ENCODE measurements at regions not wholly inside any gene's neighbourhood (a gene's known extent, or its start where the extent isn't known, plus 50 kb on each side); places are given as distances from the start of the nearest gene placed in this dataset.
"Not testable (repeated sequence)": the region's sequence is repeated elsewhere in the genome, so short reads cannot be mapped to it uniquely, and the experiment has no call there.

- no peak for DNase-seq (ENCODE audit: low spot score)
These were observed 214.9 kb downstream of the KCNRG start for GRCh38 chr13:50229960-50230661.

- DNase-seq (ENCODE audit: low spot score) = no peak
These were observed 215.4 kb downstream of the KCNRG start for GRCh38 chr13:50230662-50230978.

GRCh38 chr13:50233574-50233973 lies 218.3 kb downstream of the KCNRG start:
- DNase-seq (ENCODE audit: low spot score) = not testable (repeated sequence)

- DNase-seq (ENCODE audit: low spot score) = no peak
These were observed 220.5 kb downstream of the KCNRG start for GRCh38 chr13:50235604-50236342.

- DNase-seq (ENCODE audit: low spot score) = no peak
These were observed 221.7 kb downstream of the KCNRG start for GRCh38 chr13:50236898-50237318.

- no peak for DNase-seq (ENCODE audit: low spot score)
These were observed 223.7 kb downstream of the KCNRG start for GRCh38 chr13:50238922-50239321.

- no peak for DNase-seq (ENCODE audit: low spot score)
These were observed 226.2 kb downstream of the KCNRG start for GRCh38 chr13:50241479-50241878.

GRCh38 chr13:50243931-50244330 lies 228.7 kb downstream of the KCNRG start:
- no peak for DNase-seq (ENCODE audit: low spot score)

GRCh38 chr13:50244355-50244712 lies 229.1 kb downstream of the KCNRG start:
- no peak for DNase-seq (ENCODE audit: low spot score)

GRCh38 chr13:50244713-50245574 lies 229.7 kb downstream of the KCNRG start:
- DNase-seq (ENCODE audit: low spot score) = peak; percentile 66

GRCh38 chr13:50247223-50247622 lies 232.0 kb downstream of the KCNRG start:
- no peak for DNase-seq (ENCODE audit: low spot score)

- DNase-seq (ENCODE audit: low spot score) = no peak
These were observed 233.4 kb downstream of the KCNRG start for GRCh38 chr13:50248516-50249143.

- DNase-seq (ENCODE audit: low spot score) = no peak
These were observed 233.9 kb downstream of the KCNRG start for GRCh38 chr13:50249144-50249521.

- no peak for DNase-seq (ENCODE audit: low spot score)
These were observed 235.2 kb downstream of the KCNRG start for GRCh38 chr13:50250401-50250800.

- no peak for DNase-seq (ENCODE audit: low spot score)
These were observed 240.4 kb downstream of the KCNRG start for GRCh38 chr13:50255639-50256038.

GRCh38 chr13:50256536-50257321 lies 241.5 kb downstream of the KCNRG start:
- not testable (repeated sequence) for DNase-seq (ENCODE audit: low spot score)

- DNase-seq (ENCODE audit: low spot score) = no peak
These were observed 242.4 kb downstream of the KCNRG start for GRCh38 chr13:50257646-50258045.

- DNase-seq (ENCODE audit: low spot score) = no peak
These were observed 246.1 kb downstream of the KCNRG start for GRCh38 chr13:50261130-50261901.

- no peak for DNase-seq (ENCODE audit: low spot score)
These were observed 251.8 kb downstream of the KCNRG start for GRCh38 chr13:50267066-50267465.

- no peak for DNase-seq (ENCODE audit: low spot score)
These were observed 252.7 kb downstream of the KCNRG start for GRCh38 chr13:50267917-50268316.

- peak; percentile 13 for DNase-seq (ENCODE audit: low spot score)
These were observed 253.3 kb downstream of the KCNRG start for GRCh38 chr13:50268500-50268899.
